GM23338 (cell line): ENCODE measurements at regions not wholly inside any gene's neighbourhood (a gene's known extent, or its start where the extent isn't known, plus 50 kb on each side); places are given as distances from the start of the nearest gene placed in this dataset.

ENCODE experiments used
- CREB1 ChIP-seq: fragments of 250-450 bp; sonication (Bioruptor Pico); IDR thresholded peaks from 2 replicates; pipeline ENCODE4 v1.5.0; 2020; ENCODE audit warnings: low read depth, mild to moderate bottlenecking, moderate library complexity
- EZH2 ChIP-seq: fragments of 200-600 bp; sonication (generic); IDR thresholded peaks from one replicate; pipeline ENCODE4 v1.8.0; 2017; ENCODE audit warnings: antibody characterized with exemption, mild to moderate bottlenecking, low read depth; ENCODE audit not compliant: unreplicated experiment
- EZH2phosphoT487 ChIP-seq: fragments of 200-600 bp; sonication (generic); IDR thresholded peaks from one replicate; pipeline ENCODE4 v1.8.1; 2018; ENCODE audit warnings: antibody characterized with exemption; ENCODE audit not compliant: unreplicated experiment
- POLR2AphosphoS5 ChIP-seq: IDR thresholded peaks from 2 replicates; pipeline ENCODE4 v1.6.1; 2016; ENCODE audit warnings: antibody characterized with exemption, low read depth
- STAT1 ChIP-seq: IDR thresholded peaks from one replicate; pipeline ENCODE4 v1.6.1; 2016; ENCODE audit warnings: antibody characterized with exemption; ENCODE audit not compliant: unreplicated experiment
- ZNF331 ChIP-seq: fragments of 250-450 bp; sonication (Bioruptor Pico); IDR thresholded peaks from 2 replicates; pipeline ENCODE4 v1.5.0; 2020; ENCODE audit warnings: low read depth, mild to moderate bottlenecking, moderate library complexity
- TF ChIP-seq, protein P1 (sequence below), 2 experiments: fragments of 200-600 bp in 1 of 2; sonication (generic) in 1 of 2; conservative IDR thresholded peaks; 2 replicates each; pipeline versions ENCODE4 v1.5.1 to v1.6.1; 2016 to 2017; ENCODE audit warnings: antibody characterized with exemption in 2 of 2, low read depth in 2 of 2, mild to moderate bottlenecking in 2 of 2, moderate library complexity in 1 of 2
- TF ChIP-seq, protein P2 (sequence below): IDR thresholded peaks from one replicate; pipeline ENCODE4 v1.6.1; 2018; ENCODE audit warnings: antibody characterized with exemption; ENCODE audit not compliant: unreplicated experiment

DNA sequence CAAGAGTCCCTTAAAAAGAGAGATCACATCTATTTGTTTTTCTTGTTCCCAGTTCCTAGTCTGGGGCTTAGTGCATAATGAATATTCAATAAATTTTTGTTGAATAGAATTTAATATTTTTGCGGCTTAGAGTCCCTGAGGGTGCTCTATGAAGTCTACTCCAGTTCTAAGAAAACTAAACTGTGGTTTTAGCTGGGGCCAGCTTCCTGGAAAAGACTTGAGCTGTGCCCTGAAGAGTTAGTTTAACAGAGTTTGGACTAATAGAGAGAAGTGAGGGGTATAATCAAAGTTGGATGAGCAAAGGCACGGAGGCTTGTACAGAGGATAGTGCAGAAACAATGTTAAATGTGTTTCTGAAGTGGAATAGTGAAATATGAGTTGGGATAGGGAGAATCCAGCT lies 168.9 kb downstream of the FASLG start:
- TF ChIP-seq, protein P1, sequence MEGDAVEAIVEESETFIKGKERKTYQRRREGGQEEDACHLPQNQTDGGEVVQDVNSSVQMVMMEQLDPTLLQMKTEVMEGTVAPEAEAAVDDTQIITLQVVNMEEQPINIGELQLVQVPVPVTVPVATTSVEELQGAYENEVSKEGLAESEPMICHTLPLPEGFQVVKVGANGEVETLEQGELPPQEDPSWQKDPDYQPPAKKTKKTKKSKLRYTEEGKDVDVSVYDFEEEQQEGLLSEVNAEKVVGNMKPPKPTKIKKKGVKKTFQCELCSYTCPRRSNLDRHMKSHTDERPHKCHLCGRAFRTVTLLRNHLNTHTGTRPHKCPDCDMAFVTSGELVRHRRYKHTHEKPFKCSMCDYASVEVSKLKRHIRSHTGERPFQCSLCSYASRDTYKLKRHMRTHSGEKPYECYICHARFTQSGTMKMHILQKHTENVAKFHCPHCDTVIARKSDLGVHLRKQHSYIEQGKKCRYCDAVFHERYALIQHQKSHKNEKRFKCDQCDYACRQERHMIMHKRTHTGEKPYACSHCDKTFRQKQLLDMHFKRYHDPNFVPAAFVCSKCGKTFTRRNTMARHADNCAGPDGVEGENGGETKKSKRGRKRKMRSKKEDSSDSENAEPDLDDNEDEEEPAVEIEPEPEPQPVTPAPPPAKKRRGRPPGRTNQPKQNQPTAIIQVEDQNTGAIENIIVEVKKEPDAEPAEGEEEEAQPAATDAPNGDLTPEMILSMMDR (conservative IDR thresholded peaks at IDR 0.05; ENCODE audit: low read depth in 2 of 2): no peak
- TF ChIP-seq POLR2AphosphoS5: no peak
- no peak for TF ChIP-seq CREB1 (CRISPR knock-in tag)
- no peak for TF ChIP-seq EZH2
- TF ChIP-seq, protein P2, sequence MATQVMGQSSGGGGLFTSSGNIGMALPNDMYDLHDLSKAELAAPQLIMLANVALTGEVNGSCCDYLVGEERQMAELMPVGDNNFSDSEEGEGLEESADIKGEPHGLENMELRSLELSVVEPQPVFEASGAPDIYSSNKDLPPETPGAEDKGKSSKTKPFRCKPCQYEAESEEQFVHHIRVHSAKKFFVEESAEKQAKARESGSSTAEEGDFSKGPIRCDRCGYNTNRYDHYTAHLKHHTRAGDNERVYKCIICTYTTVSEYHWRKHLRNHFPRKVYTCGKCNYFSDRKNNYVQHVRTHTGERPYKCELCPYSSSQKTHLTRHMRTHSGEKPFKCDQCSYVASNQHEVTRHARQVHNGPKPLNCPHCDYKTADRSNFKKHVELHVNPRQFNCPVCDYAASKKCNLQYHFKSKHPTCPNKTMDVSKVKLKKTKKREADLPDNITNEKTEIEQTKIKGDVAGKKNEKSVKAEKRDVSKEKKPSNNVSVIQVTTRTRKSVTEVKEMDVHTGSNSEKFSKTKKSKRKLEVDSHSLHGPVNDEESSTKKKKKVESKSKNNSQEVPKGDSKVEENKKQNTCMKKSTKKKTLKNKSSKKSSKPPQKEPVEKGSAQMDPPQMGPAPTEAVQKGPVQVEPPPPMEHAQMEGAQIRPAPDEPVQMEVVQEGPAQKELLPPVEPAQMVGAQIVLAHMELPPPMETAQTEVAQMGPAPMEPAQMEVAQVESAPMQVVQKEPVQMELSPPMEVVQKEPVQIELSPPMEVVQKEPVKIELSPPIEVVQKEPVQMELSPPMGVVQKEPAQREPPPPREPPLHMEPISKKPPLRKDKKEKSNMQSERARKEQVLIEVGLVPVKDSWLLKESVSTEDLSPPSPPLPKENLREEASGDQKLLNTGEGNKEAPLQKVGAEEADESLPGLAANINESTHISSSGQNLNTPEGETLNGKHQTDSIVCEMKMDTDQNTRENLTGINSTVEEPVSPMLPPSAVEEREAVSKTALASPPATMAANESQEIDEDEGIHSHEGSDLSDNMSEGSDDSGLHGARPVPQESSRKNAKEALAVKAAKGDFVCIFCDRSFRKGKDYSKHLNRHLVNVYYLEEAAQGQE: no peak
- no peak for TF ChIP-seq STAT1
- no peak for TF ChIP-seq EZH2phosphoT487
- TF ChIP-seq ZNF331: no peak
